Ishikawa (cell line): ENCODE measurements at regions not wholly inside any gene's neighbourhood (a gene's known extent, or its start where the extent isn't known, plus 50 kb on each side); places are given as distances from the start of the nearest gene placed in this dataset.

ENCODE experiments used
- CEBPB ChIP-seq: IDR thresholded peaks from 2 replicates; pipeline ENCODE4 v1.6.1; 2012
- CREB1 ChIP-seq: IDR thresholded peaks from 2 replicates; pipeline ENCODE4 v1.6.1; 2012; ENCODE audit warnings: low read depth
- EGR1 ChIP-seq: IDR thresholded peaks from 2 replicates; pipeline ENCODE4 v1.6.1; 2012
- EP300 ChIP-seq: IDR thresholded peaks from 2 replicates; pipeline ENCODE4 v1.6.1; 2012; ENCODE audit warnings: borderline replicate concordance
- FOXM1 ChIP-seq: IDR thresholded peaks from 2 replicates; pipeline ENCODE4 v1.6.1; 2012; ENCODE audit warnings: low read depth, borderline replicate concordance
- MAX ChIP-seq: IDR thresholded peaks from 2 replicates; pipeline ENCODE4 v1.6.1; 2012
- NFIC ChIP-seq: IDR thresholded peaks from 2 replicates; pipeline ENCODE4 v1.6.1; 2012
- RAD21 ChIP-seq: IDR thresholded peaks from 2 replicates; pipeline ENCODE4 v1.6.1; 2012; ENCODE audit warnings: low read depth
- TCF12 ChIP-seq: IDR thresholded peaks from 2 replicates; pipeline ENCODE4 v1.6.1; 2012; ENCODE audit warnings: low read depth
- TEAD4 ChIP-seq: IDR thresholded peaks from 2 replicates; pipeline ENCODE4 v1.6.1; 2012
- USF1 ChIP-seq: IDR thresholded peaks from 2 replicates; pipeline ENCODE4 v1.6.1; 2012
- YY1 ChIP-seq: IDR thresholded peaks from 2 replicates; pipeline ENCODE4 v1.6.1; 2012; ENCODE audit warnings: low read depth
- TF ChIP-seq, protein P1 (sequence below): IDR thresholded peaks from 2 replicates; pipeline ENCODE4 v1.6.1; 2012; ENCODE audit warnings: low read depth, mild to moderate bottlenecking

GRCh38 chr9:80946496-80947170 is 742.7 kb downstream of the TLE1 start:
- TF ChIP-seq EP300 = no peak
- TF ChIP-seq MAX = no peak
- TF ChIP-seq EGR1 = no peak
- no peak for TF ChIP-seq TCF12
- no peak for TF ChIP-seq RAD21
- TF ChIP-seq TEAD4 = no peak
- TF ChIP-seq, protein P1, sequence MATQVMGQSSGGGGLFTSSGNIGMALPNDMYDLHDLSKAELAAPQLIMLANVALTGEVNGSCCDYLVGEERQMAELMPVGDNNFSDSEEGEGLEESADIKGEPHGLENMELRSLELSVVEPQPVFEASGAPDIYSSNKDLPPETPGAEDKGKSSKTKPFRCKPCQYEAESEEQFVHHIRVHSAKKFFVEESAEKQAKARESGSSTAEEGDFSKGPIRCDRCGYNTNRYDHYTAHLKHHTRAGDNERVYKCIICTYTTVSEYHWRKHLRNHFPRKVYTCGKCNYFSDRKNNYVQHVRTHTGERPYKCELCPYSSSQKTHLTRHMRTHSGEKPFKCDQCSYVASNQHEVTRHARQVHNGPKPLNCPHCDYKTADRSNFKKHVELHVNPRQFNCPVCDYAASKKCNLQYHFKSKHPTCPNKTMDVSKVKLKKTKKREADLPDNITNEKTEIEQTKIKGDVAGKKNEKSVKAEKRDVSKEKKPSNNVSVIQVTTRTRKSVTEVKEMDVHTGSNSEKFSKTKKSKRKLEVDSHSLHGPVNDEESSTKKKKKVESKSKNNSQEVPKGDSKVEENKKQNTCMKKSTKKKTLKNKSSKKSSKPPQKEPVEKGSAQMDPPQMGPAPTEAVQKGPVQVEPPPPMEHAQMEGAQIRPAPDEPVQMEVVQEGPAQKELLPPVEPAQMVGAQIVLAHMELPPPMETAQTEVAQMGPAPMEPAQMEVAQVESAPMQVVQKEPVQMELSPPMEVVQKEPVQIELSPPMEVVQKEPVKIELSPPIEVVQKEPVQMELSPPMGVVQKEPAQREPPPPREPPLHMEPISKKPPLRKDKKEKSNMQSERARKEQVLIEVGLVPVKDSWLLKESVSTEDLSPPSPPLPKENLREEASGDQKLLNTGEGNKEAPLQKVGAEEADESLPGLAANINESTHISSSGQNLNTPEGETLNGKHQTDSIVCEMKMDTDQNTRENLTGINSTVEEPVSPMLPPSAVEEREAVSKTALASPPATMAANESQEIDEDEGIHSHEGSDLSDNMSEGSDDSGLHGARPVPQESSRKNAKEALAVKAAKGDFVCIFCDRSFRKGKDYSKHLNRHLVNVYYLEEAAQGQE = no peak
- no peak for TF ChIP-seq CEBPB
- TF ChIP-seq NFIC = no peak
- TF ChIP-seq FOXM1 = no peak
- TF ChIP-seq CREB1 = no peak
- no peak for TF ChIP-seq USF1
- no peak for TF ChIP-seq YY1
